Mesendoderm (in vitro differentiated cells): ENCODE measurements at regions not wholly inside any gene's neighbourhood (a gene's known extent, or its start where the extent isn't known, plus 50 kb on each side); places are given as distances from the start of the nearest gene placed in this dataset.

Experiments
- DNase-seq: peaks from one replicate; pipeline ENCODE4 v3.0.0; 2013
- H2AK5ac ChIP-seq: 2 replicates; pipeline ENCODE4 v1.6.1; 2013; ENCODE audit warnings: low read length, inconsistent platforms
- H2BK120ac ChIP-seq: 2 replicates; pipeline ENCODE4 v1.6.1; 2013; ENCODE audit warnings: low read depth, mild to moderate bottlenecking, low read length, moderate library complexity, mixed read lengths
- H2BK15ac ChIP-seq: replicated peaks from 2 replicates; pipeline ENCODE4 v1.6.1; 2013; ENCODE audit warnings: low read depth, mild to moderate bottlenecking, moderate library complexity
- H2BK5ac ChIP-seq: 2 replicates; pipeline ENCODE4 v1.6.1; 2013; ENCODE audit warnings: low read length, inconsistent platforms
- H3K18ac ChIP-seq: 2 replicates; pipeline ENCODE4 v1.6.1; 2013; ENCODE audit warnings: mild to moderate bottlenecking, low read length, mixed read lengths
- H3K23ac ChIP-seq: one replicate; pipeline ENCODE4 v1.6.1; 2013; ENCODE audit warnings: low read length
- H3K27ac ChIP-seq: 2 replicates; pipeline ENCODE4 v1.5.1; 2013; ENCODE audit warnings: low read depth, mild to moderate bottlenecking, inconsistent platforms, low read length, moderate library complexity
- H3K27me3 ChIP-seq: 2 replicates; pipeline ENCODE4 v1.6.1; 2013; ENCODE audit warnings: low read length, control low read depth, mild to moderate bottlenecking, inconsistent platforms; ENCODE audit not compliant: insufficient read depth, poor library complexity
- H3K36me3 ChIP-seq: 2 replicates; pipeline ENCODE4 v1.6.1; 2013; ENCODE audit warnings: low read length, inconsistent platforms; ENCODE audit not compliant: control insufficient read depth, insufficient read depth
- H3K4ac ChIP-seq: one replicate; pipeline ENCODE4 v1.6.1; 2013; ENCODE audit warnings: low read depth, mild to moderate bottlenecking, low read length, moderate library complexity
- H3K4me1 ChIP-seq: 2 replicates; pipeline ENCODE4 v1.6.1; 2013; ENCODE audit warnings: low read depth, low read length, inconsistent platforms; ENCODE audit not compliant: control insufficient read depth
- H3K4me2 ChIP-seq: 2 replicates; pipeline ENCODE4 v1.6.1; 2013; ENCODE audit warnings: low read length
- H3K4me3 ChIP-seq: 2 replicates; pipeline ENCODE4 v1.5.1; 2013; ENCODE audit warnings: mild to moderate bottlenecking, low read length
- H3K56ac ChIP-seq: one replicate; pipeline ENCODE4 v1.6.1; 2013; ENCODE audit warnings: low read length
- H3K79me1 ChIP-seq: 2 replicates; pipeline ENCODE4 v1.6.1; 2013; ENCODE audit warnings: low read length, inconsistent platforms
- H3K79me2 ChIP-seq: 2 replicates; pipeline ENCODE4 v1.6.1; 2013; ENCODE audit warnings: mild to moderate bottlenecking, low read length; ENCODE audit not compliant: control insufficient read depth, insufficient read depth
- H3K9ac ChIP-seq: 2 replicates; pipeline ENCODE4 v1.6.1; 2013; ENCODE audit warnings: low read length, inconsistent platforms
- H4K5ac ChIP-seq: one replicate; pipeline ENCODE4 v1.6.1; 2013; ENCODE audit warnings: low read length
- H4K8ac ChIP-seq: one replicate; pipeline ENCODE4 v1.6.1; 2013; ENCODE audit warnings: low read depth, mild to moderate bottlenecking, control low read depth, low read length, moderate library complexity
- WGBS: extraction: QIAGEN DNeasy Blood & Tissue Kit; methylation state at CpG from one replicate; pipeline ENCODE4 v1.1.7; 2013; ENCODE audit warnings: low lambda C conversion rate, missing lambda C conversion rate; ENCODE audit not compliant: insufficient coverage; ENCODE audit errors: extremely low coverage; 5-methylcytosine and 5-hydroxymethylcytosine counted together

DNA sequence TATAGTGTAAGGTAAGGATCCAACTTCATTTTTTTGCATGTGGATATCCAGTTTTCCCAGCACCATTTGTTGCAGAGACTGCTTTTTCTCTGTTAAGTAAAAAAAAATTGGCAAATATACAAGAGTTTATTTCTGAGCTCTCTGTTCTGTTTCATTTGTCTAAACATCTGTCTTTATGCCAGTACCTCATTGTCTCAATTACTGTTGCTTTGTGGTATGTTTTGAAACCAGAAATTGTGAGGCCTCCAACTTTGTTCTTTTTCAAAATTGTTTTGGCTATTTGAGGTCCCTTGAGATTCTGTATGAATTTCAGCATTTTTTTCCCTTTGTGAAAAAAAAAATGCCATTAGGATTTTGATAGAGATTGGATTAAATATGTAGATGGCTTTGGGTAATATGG, 150.5 kb downstream of the MINAR1 start:
- Histone ChIP-seq H2BK120ac (no peak overlapping the region), H4K8ac (no peak overlapping the region), H3K9ac (no peak overlapping the region), H3K23ac (no peak overlapping the region), H3K79me1 (no peaks in the 10 kb centered on the region), H3K27me3 (no peaks in the 10 kb centered on the region), H3K18ac (no peak overlapping the region), H4K5ac (no peak overlapping the region), H3K56ac (no peak overlapping the region), H3K36me3 (no peaks in the 10 kb centered on the region), H3K4ac (no peak overlapping the region), H2BK15ac (no peak overlapping the region), H3K4me1 (no peaks in the 10 kb centered on the region), H3K4me2 (no peak overlapping the region), H2AK5ac (no peak overlapping the region), H3K27ac (no peak overlapping the region), H2BK5ac (no peak overlapping the region), H3K79me2 (no peaks in the 10 kb centered on the region), H3K4me3 (no peak overlapping the region)
- no peak for DNase-seq

DNA sequence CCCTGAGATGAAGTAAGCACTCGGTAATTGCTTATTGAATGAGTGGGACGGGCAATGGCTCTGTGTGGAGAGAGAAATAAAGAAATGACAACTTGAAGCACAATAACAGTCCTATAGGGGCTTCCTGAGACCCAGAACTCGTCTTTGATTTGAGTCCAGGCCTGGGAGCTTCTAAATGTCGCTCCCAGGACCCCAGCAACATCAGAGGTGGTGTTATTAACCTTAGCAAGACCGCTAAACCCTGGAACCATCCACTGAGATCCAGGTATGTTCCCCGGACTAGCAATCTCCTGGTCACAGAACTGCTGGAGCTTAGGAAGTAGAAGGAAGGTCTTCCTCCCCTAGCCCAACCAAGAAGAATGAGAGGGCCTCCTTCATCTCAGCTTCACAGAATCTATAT, 160.0 kb downstream of the MINAR1 start:
- Histone ChIP-seq H3K4me2 (no peak overlapping the region), H3K79me2 (no peaks in the 10 kb centered on the region), H3K4ac (no peak overlapping the region), H3K27me3 (no peaks in the 10 kb centered on the region), H2BK15ac (no peak overlapping the region), H4K5ac (no peak overlapping the region), H3K9ac (no peak overlapping the region), H3K18ac (no peak overlapping the region), H3K4me1 (no peaks in the 10 kb centered on the region), H3K23ac (no peak overlapping the region), H3K56ac (no peak overlapping the region), H3K79me1 (no peaks in the 10 kb centered on the region), H3K36me3 (no peaks in the 10 kb centered on the region), H3K4me3 (no peak overlapping the region), H2BK120ac (no peak overlapping the region), H3K27ac (no peak overlapping the region), H4K8ac (no peak overlapping the region), H2AK5ac (no peak overlapping the region), H2BK5ac (no peak overlapping the region)
- WGBS: no CpG with 5 or more reads among the region's 6 CpGs
- DNase-seq: no peak

GRCh38 chr15:79593119-79593869, 161.2 kb downstream of the MINAR1 start:
- Histone ChIP-seq H3K79me2 (no peaks in the 10 kb centered on the region), H3K9ac (no peak overlapping the region), H3K27me3 (no peaks in the 10 kb centered on the region), H2AK5ac (no peak overlapping the region), H4K8ac (no peak overlapping the region), H3K4me3 (no peak overlapping the region), H3K23ac (no peak overlapping the region), H3K4me1 (no peaks in the 10 kb centered on the region), H3K4me2 (no peak overlapping the region), H3K4ac (no peak overlapping the region), H3K27ac (no peak overlapping the region), H3K79me1 (no peaks in the 10 kb centered on the region), H2BK15ac (no peak overlapping the region), H2BK5ac (no peak overlapping the region), H3K56ac (no peak overlapping the region), H4K5ac (no peak overlapping the region), H3K36me3 (no peaks in the 10 kb centered on the region), H2BK120ac (no peak overlapping the region), H3K18ac (no peak overlapping the region)
- DNase-seq: peak; percentile 60
- no CpG with 5 or more reads among the region's 4 CpGs for WGBS

GRCh38 chr15:79595306-79595705, 163.2 kb downstream of the MINAR1 start:
- no peak overlapping the region for H4K8ac ChIP-seq
- no peaks in the 10 kb centered on the region for H3K27me3 ChIP-seq
- no peak overlapping the region for H3K4me3 ChIP-seq
- H3K4ac ChIP-seq: no peak overlapping the region
- no peak for DNase-seq
- H4K5ac ChIP-seq: no peak overlapping the region
- H3K79me1 ChIP-seq: no peaks in the 10 kb centered on the region
- H3K9ac ChIP-seq: no peak overlapping the region
- H3K18ac ChIP-seq: no peak overlapping the region
- H3K79me2 ChIP-seq: no peaks in the 10 kb centered on the region
- no peak overlapping the region for H3K23ac ChIP-seq
- H3K27ac ChIP-seq: no peak overlapping the region
- H2AK5ac ChIP-seq: no peak overlapping the region
- H2BK5ac ChIP-seq: no peak overlapping the region
- WGBS: no CpG with 5 or more reads among the region's 6 CpGs
- no peak overlapping the region for H2BK120ac ChIP-seq
- H2BK15ac ChIP-seq: no peak overlapping the region
- no peak overlapping the region for H3K4me2 ChIP-seq
- no peaks in the 10 kb centered on the region for H3K4me1 ChIP-seq
- no peaks in the 10 kb centered on the region for H3K36me3 ChIP-seq
- no peak overlapping the region for H3K56ac ChIP-seq

DNA sequence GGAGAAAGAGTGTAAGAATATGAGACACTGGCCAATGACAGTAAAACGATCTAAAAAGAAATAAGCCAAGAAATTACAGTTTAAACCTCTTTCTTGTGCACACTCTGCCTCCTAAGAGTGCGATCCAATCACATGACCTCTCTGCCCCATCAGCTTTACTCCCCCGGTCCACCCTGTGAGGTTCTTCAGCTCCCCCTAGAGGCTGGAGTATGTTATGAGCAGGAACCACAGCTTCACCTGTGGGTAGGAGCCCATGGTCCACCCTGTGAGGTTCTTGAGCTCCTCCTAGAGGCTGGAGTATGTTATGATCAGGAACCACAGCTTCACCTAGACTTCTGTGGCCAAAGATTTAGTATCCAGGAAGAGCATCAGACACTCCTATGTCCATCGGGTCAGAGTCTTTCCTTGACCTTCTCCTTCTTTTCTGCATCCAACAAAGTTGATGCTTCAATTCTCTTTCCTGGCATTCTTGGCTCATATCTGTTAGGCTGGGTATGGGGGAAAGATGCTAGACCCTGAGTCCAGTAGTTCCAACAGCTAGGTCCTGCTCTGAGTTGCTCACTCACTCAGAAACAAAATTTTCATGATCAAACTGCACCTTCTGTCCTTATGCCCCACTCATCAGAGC, 164.0 kb downstream of the MINAR1 start:
- no peak overlapping the region for H2BK120ac ChIP-seq
- H3K4me3 ChIP-seq: no peak overlapping the region
- H3K18ac ChIP-seq: no peak overlapping the region
- H3K9ac ChIP-seq: no peak overlapping the region
- no peak overlapping the region for H3K4ac ChIP-seq
- no peaks in the 10 kb centered on the region for H3K4me1 ChIP-seq
- H4K5ac ChIP-seq: no peak overlapping the region
- H3K79me1 ChIP-seq: no peaks in the 10 kb centered on the region
- DNase-seq: peak; percentile 98
- H2AK5ac ChIP-seq: no peak overlapping the region
- no peak overlapping the region for H2BK15ac ChIP-seq
- H3K27me3 ChIP-seq: no peaks in the 10 kb centered on the region
- H3K79me2 ChIP-seq: no peaks in the 10 kb centered on the region
- H3K36me3 ChIP-seq: no peaks in the 10 kb centered on the region
- no peak overlapping the region for H3K4me2 ChIP-seq
- no peak overlapping the region for H2BK5ac ChIP-seq
- H3K23ac ChIP-seq: no peak overlapping the region
- no peak overlapping the region for H3K56ac ChIP-seq
- no CpG with 5 or more reads among the region's 4 CpGs for WGBS
- no peak overlapping the region for H4K8ac ChIP-seq
- no peak overlapping the region for H3K27ac ChIP-seq

DNA sequence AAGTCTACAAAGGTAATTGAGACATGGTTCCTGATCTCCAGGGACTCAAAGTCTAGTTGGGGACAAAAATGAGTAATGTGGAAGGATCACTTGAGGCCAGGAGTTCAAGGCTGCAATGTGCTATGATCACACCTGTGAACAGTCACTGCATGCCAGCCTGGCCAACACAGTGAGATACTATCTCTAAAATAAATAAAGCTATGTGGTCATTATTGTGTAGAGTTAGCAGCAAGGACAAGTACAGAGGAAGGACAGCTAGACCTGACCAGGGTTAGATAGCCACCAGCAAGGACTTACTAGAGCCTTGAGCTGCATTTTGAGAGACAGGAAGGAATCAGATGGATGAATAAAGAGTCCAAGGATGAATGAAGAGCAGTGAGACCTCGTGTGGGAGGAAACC, 166.5 kb downstream of the MINAR1 start:
- Histone ChIP-seq H3K27ac (no peak overlapping the region), H3K4me1 (no peaks in the 10 kb centered on the region), H4K8ac (no peak overlapping the region), H3K4me3 (no peak overlapping the region), H3K36me3 (no peaks in the 10 kb centered on the region), H2BK5ac (no peak overlapping the region), H3K9ac (no peak overlapping the region), H3K4ac (no peak overlapping the region), H3K79me2 (no peaks in the 10 kb centered on the region), H2AK5ac (no peak overlapping the region), H4K5ac (no peak overlapping the region), H2BK120ac (no peak overlapping the region), H3K4me2 (no peak overlapping the region), H3K18ac (no peak overlapping the region), H2BK15ac (no peak overlapping the region), H3K56ac (no peak overlapping the region), H3K23ac (no peak overlapping the region), H3K27me3 (no peaks in the 10 kb centered on the region), H3K79me1 (no peaks in the 10 kb centered on the region)
- DNase-seq: no peak
- no CpG with 5 or more reads among the region's 1 CpG for whole genome bisulfite sequencing
